SK-MEL-5 (cell line): ENCODE measurements at regions not wholly inside any gene's neighbourhood (a gene's known extent, or its start where the extent isn't known, plus 50 kb on each side); places are given as distances from the start of the nearest gene placed in this dataset.

Experiments used
- DNase-seq: peaks from one replicate; pipeline ENCODE4 v3.0.0-alpha.2; 2016; ENCODE audit warnings: low read depth, low spot score
- in situ Hi-C: cut with HindIII; loops from 2 replicates; pipeline ENCODE4 v1.10.0; 2016; ENCODE audit warnings: low sequenced_read_pairs, high pct_unique_total_duplicates, low pct_unique_long_range_greater_than_20kb

- DNase-seq = no peak
These were observed 373.2 kb upstream of the C1orf174 start for GRCh38 chr1:4273243-4273642.

GRCh38 chr1:4273747-4274146 lies 373.7 kb upstream of the C1orf174 start:
- in situ Hi-C loops = no loop called here

More at GRCh38 chr1:4273243-4273642, 373.2 kb upstream of the C1orf174 start:
- in situ Hi-C loops = no loop called here

GRCh38 chr1:4275083-4275482 lies 375.0 kb upstream of the C1orf174 start:
- in situ Hi-C loops = no loop called here

More at GRCh38 chr1:4273747-4274146, 373.7 kb upstream of the C1orf174 start:
- no peak for DNase-seq

GRCh38 chr1:4276238-4276637 lies 376.2 kb upstream of the C1orf174 start:
- in situ Hi-C loops = no loop called here
- no peak for DNase-seq

More at GRCh38 chr1:4275083-4275482, 375.0 kb upstream of the C1orf174 start:
- DNase-seq = no peak

- in situ Hi-C loops = no loop called here
- DNase-seq = no peak
These were observed 376.8 kb upstream of the AJAP1 start for GRCh38 chr1:4277598-4277997.

- DNase-seq = no peak
- in situ Hi-C loops = no loop called here
These were observed 369.4 kb upstream of the AJAP1 start for GRCh38 chr1:4284976-4285375.

- DNase-seq = no peak
- in situ Hi-C loops = no loop called here
These were observed 361.5 kb upstream of the AJAP1 start for GRCh38 chr1:4292861-4293260.

- in situ Hi-C loops = no loop called here
- DNase-seq = no peak
These were observed 355.9 kb upstream of the AJAP1 start for GRCh38 chr1:4298361-4299083.

- in situ Hi-C loops = no loop called here
- no peak for DNase-seq
These were observed 353.4 kb upstream of the AJAP1 start for GRCh38 chr1:4301007-4301406.

GRCh38 chr1:4303303-4303702 lies 351.1 kb upstream of the AJAP1 start:
- in situ Hi-C loops = no loop called here
- DNase-seq = no peak

- no peak for DNase-seq
These were observed 348.7 kb upstream of the AJAP1 start for GRCh38 chr1:4305526-4306301.

GRCh38 chr1:4306559-4307467 lies 347.6 kb upstream of the AJAP1 start:
- no peak for DNase-seq
- in situ Hi-C loops = no loop called here

More at GRCh38 chr1:4305526-4306301, 348.7 kb upstream of the AJAP1 start:
- in situ Hi-C loops = no loop called here

GRCh38 chr1:4307468-4307845 lies 347.0 kb upstream of the AJAP1 start:
- in situ Hi-C loops = no loop called here
- DNase-seq = no peak

GRCh38 chr1:4307911-4308545 lies 346.4 kb upstream of the AJAP1 start:
- in situ Hi-C loops = no loop called here

GRCh38 chr1:4308806-4309205 lies 345.6 kb upstream of the AJAP1 start:
- no peak for DNase-seq
- in situ Hi-C loops = no loop called here

More at GRCh38 chr1:4307911-4308545, 346.4 kb upstream of the AJAP1 start:
- DNase-seq = no peak

- DNase-seq = no peak
- in situ Hi-C loops = no loop called here
These were observed 344.6 kb upstream of the AJAP1 start for GRCh38 chr1:4309676-4310320.

GRCh38 chr1:4310396-4310923 lies 343.9 kb upstream of the AJAP1 start:
- in situ Hi-C loops = no loop called here
- DNase-seq = no peak
